ENCODE measurements at regions not wholly inside any gene's neighbourhood (a gene's known extent, or its start where the extent isn't known, plus 50 kb on each side); places are given as distances from the start of the nearest gene placed in this dataset.

DNA sequence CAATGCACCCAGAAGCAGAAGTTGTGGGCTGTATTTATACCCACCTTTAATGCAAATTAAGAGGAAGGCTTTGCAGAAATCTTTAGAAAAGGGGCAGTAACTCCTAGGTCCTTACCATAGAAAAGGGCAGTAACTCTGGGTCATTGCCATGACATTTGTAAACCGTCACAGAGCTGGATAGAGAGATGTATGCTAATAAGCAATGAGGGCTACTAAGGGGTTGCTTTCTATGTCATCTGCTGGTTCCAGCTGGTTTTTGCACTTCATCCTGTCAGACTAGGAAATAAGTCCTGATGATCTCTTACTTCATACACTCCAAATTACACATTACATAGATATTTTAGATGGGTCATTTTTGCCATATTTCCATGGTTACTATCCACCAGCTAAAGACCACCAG, 299.1 kb upstream of the TYRP1 start:
- DNase-seq (no peak), ATAC-seq (no peak)
- Histone ChIP-seq H3K9me3 (no peaks in the 10 kb centered on the region), H3K4me1 (peaks cover 7% of the 10 kb centered on the region), H3K27me3 (no peaks in the 10 kb centered on the region), H3K4me3 (no peak overlapping the region), H3K36me3 (replicated peaks in 1 of 2; ENCODE audit: insufficient read depth in 1 of 2, low read depth in 2 of 2) (no peaks in the 10 kb centered on the region), H3K27ac (no peak overlapping the region)
- whole genome bisulfite sequencing, 2 donors: 54 to 58% methylated on average over 1 of the region's 1 CpG
- TF ChIP-seq, protein P1, sequence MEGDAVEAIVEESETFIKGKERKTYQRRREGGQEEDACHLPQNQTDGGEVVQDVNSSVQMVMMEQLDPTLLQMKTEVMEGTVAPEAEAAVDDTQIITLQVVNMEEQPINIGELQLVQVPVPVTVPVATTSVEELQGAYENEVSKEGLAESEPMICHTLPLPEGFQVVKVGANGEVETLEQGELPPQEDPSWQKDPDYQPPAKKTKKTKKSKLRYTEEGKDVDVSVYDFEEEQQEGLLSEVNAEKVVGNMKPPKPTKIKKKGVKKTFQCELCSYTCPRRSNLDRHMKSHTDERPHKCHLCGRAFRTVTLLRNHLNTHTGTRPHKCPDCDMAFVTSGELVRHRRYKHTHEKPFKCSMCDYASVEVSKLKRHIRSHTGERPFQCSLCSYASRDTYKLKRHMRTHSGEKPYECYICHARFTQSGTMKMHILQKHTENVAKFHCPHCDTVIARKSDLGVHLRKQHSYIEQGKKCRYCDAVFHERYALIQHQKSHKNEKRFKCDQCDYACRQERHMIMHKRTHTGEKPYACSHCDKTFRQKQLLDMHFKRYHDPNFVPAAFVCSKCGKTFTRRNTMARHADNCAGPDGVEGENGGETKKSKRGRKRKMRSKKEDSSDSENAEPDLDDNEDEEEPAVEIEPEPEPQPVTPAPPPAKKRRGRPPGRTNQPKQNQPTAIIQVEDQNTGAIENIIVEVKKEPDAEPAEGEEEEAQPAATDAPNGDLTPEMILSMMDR (IDR thresholded peaks at IDR 0.05): no peak
- no peak for TF ChIP-seq POLR2A (IDR thresholded peaks at IDR 0.05)
- intact Hi-C loops (cut with DNase I): no loop called here

DNA sequence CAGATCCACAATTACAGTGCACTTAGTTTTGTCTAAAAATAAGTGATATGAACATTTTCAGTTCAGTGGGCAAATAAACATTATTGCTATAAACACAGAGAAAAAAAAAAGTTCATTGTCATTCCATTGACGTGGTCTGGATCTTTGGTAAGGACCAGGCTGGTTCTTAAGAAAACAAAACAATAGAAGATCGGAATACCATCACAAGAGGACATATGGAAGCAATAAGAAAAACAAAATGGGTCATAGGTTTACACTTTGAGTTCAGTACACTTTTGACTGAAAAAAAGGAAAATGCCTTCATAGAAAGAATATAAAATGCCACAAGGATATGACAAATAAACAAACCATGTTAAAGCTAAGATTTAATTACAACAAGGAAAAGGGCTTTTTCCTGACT, 289.5 kb upstream of the TYRP1 start:
- no peak for DNase-seq
- Histone ChIP-seq H3K27ac (no peak overlapping the region), H3K4me3 (no peak overlapping the region), H3K4me1 (no peaks in the 10 kb centered on the region), H3K9me3 (no peaks in the 10 kb centered on the region), H3K36me3 (replicated peaks in 1 of 2; ENCODE audit: insufficient read depth in 1 of 2, low read depth in 2 of 2) (no peaks in the 10 kb centered on the region), H3K27me3 (no peaks in the 10 kb centered on the region)
- 87 to 89% methylated on average over 2 of the region's 2 CpGs for WGBS, 2 donors
- intact Hi-C loops (cut with DNase I): no loop called here
- no peak for TF ChIP-seq POLR2A (IDR thresholded peaks at IDR 0.05)
- TF ChIP-seq, protein P1 (IDR thresholded peaks at IDR 0.05): no peak
- ATAC-seq: no peak

GRCh38 chr9:12413986-12414385, 279.2 kb upstream of the TYRP1 start:
- no peaks in the 10 kb centered on the region for H3K27me3 ChIP-seq
- H3K9me3 ChIP-seq: no peaks in the 10 kb centered on the region
- no peak for TF ChIP-seq POLR2A (IDR thresholded peaks at IDR 0.05)
- TF ChIP-seq, protein P1 (IDR thresholded peaks at IDR 0.05): no peak
- no peak for DNase-seq
- H3K36me3 ChIP-seq (replicated peaks in 1 of 2; ENCODE audit: insufficient read depth in 1 of 2, low read depth in 2 of 2): no peaks in the 10 kb centered on the region
- intact Hi-C loops (cut with DNase I): no loop called here
- no peaks in the 10 kb centered on the region for H3K4me1 ChIP-seq
- no peak overlapping the region for H3K4me3 ChIP-seq
- WGBS, 2 donors: 37% methylated on average over 2 of the region's 2 CpGs
- ATAC-seq: no peak
- H3K27ac ChIP-seq: no peak overlapping the region

DNA sequence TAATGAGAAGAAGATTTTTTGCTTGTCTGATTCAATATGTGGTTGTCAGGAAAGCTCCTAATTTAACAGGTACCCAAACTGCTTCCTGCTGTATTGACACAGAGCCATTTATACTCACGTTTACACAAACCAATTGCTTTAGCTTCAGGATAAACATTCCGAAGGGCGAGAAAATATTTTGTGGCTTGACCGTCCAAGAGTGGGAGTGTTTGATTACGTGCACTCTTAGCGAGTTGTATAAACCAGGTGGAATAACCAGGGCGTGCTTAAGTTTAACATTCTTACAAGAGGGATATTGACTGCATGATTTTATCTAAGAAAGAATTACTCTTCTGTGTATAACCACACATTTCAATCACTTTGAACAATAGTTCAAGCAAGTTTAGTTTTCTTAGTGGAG, 278.7 kb upstream of the TYRP1 start:
- Histone ChIP-seq H3K4me3 (no peak overlapping the region), H3K4me1 (no peaks in the 10 kb centered on the region), H3K27me3 (no peaks in the 10 kb centered on the region), H3K27ac (no peak overlapping the region), H3K9me3 (no peaks in the 10 kb centered on the region), H3K36me3 (replicated peaks in 1 of 2; ENCODE audit: insufficient read depth in 1 of 2, low read depth in 2 of 2) (no peaks in the 10 kb centered on the region)
- no peak for DNase-seq
- 19 to 27% methylated on average over 7 of the region's 7 CpGs for WGBS, 2 donors
- intact Hi-C loops (cut with DNase I): no loop called here
- ATAC-seq: no peak
- TF ChIP-seq POLR2A (IDR thresholded peaks at IDR 0.05): no peak
- TF ChIP-seq, protein P1 (IDR thresholded peaks at IDR 0.05): no peak

GRCh38 chr9:12415361-12415760, 277.8 kb upstream of the TYRP1 start:
- Histone ChIP-seq H3K4me3 (no peak overlapping the region), H3K9me3 (no peaks in the 10 kb centered on the region), H3K27me3 (no peaks in the 10 kb centered on the region), H3K27ac (no peak overlapping the region), H3K4me1 (no peaks in the 10 kb centered on the region), H3K36me3 (replicated peaks in 1 of 2; ENCODE audit: insufficient read depth in 1 of 2, low read depth in 2 of 2) (no peaks in the 10 kb centered on the region)
- intact Hi-C loops (cut with DNase I): no loop called here
- no peak for TF ChIP-seq POLR2A (IDR thresholded peaks at IDR 0.05)
- TF ChIP-seq, protein P1 (IDR thresholded peaks at IDR 0.05): no peak
- DNase-seq (no peak), ATAC-seq (no peak)
- WGBS, 2 donors: 88 to 92% methylated on average over 2 of the region's 2 CpGs

Measured in body of pancreas (tissue), 4 donors.